IMR-90 (cell line): ENCODE measurements at regions not wholly inside any gene's neighbourhood (a gene's known extent, or its start where the extent isn't known, plus 50 kb on each side); places are given as distances from the start of the nearest gene placed in this dataset.

Source experiments
- ATAC-seq: fragments of 200-7000 bp; cut with Tn5 transposase; 2 replicates; pipeline ENCODE4 v1.9.1; 2020; ENCODE audit warnings: low read depth, mild to moderate bottlenecking, moderate library complexity
- BruUV-seq: library from RNA; stranded (reverse); fragments of 400-500 nt; replicated peaks from 2 replicates; lab custom pipeline; 2021; lab: Mats Ljungman, UMichigan
- CTCF ChIA-PET: fragments of 300-600 bp; formaldehyde crosslinking; extraction: SDS; loops from one replicate; lab custom pipeline; 2021; ENCODE audit warnings: antibody characterized with exemption; lab: Yijun Ruan, JAX
- POLR2A ChIA-PET: fragments of 300-600 bp; sonication (Branson Sonifier 250); formaldehyde crosslinking; loops from one replicate; lab custom pipeline; 2022; ENCODE audit warnings: antibody characterized with exemption; ENCODE audit not compliant: unreplicated experiment; lab: Charles Lee
- DNase-seq: peaks from one replicate; pipeline ENCODE4 v3.0.0; 2013
- H2AFZ ChIP-seq: replicated peaks from 2 replicates; pipeline ENCODE3; 2013; ENCODE audit warnings: low read length, mild to moderate bottlenecking; ENCODE audit not compliant: poor library complexity
- H2AK5ac ChIP-seq: 2 replicates; pipeline ENCODE4 v1.6.1; 2013; ENCODE audit warnings: low read depth, low read length, inconsistent platforms
- H2AK9ac ChIP-seq: replicated peaks from 2 replicates; pipeline ENCODE3; 2013; ENCODE audit warnings: mild to moderate bottlenecking, low read depth, low read length, moderate library complexity; ENCODE audit not compliant: poor library complexity
- H2BK120ac ChIP-seq: 2 replicates; pipeline ENCODE4 v1.6.1; 2013; ENCODE audit warnings: low read depth, low read length, inconsistent platforms
- H2BK15ac ChIP-seq: 3 replicates; pipeline ENCODE4 v1.6.1; 2013; ENCODE audit warnings: low read depth, low read length, inconsistent platforms
- H2BK20ac ChIP-seq: 2 replicates; pipeline ENCODE4 v1.6.1; 2013; ENCODE audit warnings: low read depth, mild to moderate bottlenecking, inconsistent platforms, low read length, moderate library complexity
- H2BK5ac ChIP-seq: 2 replicates; pipeline ENCODE4 v1.6.1; 2013; ENCODE audit warnings: mild to moderate bottlenecking, low read depth, low read length, inconsistent platforms; ENCODE audit not compliant: poor library complexity, severe bottlenecking
- H3K14ac ChIP-seq: replicated peaks from 2 replicates; pipeline ENCODE4 v1.6.1; 2013; ENCODE audit warnings: low read depth, low read length, inconsistent platforms
- H3K18ac ChIP-seq: 2 replicates; pipeline ENCODE4 v1.6.1; 2013; ENCODE audit warnings: low read depth, low read length, control low read depth
- H3K23ac ChIP-seq: 2 replicates; pipeline ENCODE4 v1.6.1; 2013; ENCODE audit warnings: low read depth, low read length, inconsistent platforms
- H3K27ac ChIP-seq: 2 replicates; pipeline ENCODE4 v1.5.1; 2013; ENCODE audit warnings: mild to moderate bottlenecking, control low read depth, low read length; ENCODE audit not compliant: insufficient read depth
- H3K27me3 ChIP-seq: 2 replicates; pipeline ENCODE4 v1.6.1; 2013; ENCODE audit warnings: low read length; ENCODE audit not compliant: control insufficient read depth, insufficient read depth
- H3K36me3 ChIP-seq: 2 replicates; pipeline ENCODE4 v1.6.1; 2013; ENCODE audit warnings: low read length, mixed read lengths; ENCODE audit not compliant: control insufficient read depth, insufficient read depth
- H3K4ac ChIP-seq: 2 replicates; pipeline ENCODE4 v1.6.1; 2013; ENCODE audit warnings: low read depth, low read length, inconsistent platforms
- H3K4me1 ChIP-seq: 2 replicates; pipeline ENCODE4 v1.6.1; 2013; ENCODE audit warnings: low read length, mixed read lengths; ENCODE audit not compliant: control insufficient read depth, insufficient read depth
- H3K4me2 ChIP-seq: 2 replicates; pipeline ENCODE4 v1.6.1; 2013; ENCODE audit warnings: low read depth, mild to moderate bottlenecking, control low read depth, low read length, moderate library complexity
- H3K4me3 ChIP-seq: 2 replicates; pipeline ENCODE4 v1.5.1; 2013; ENCODE audit warnings: low read depth, mild to moderate bottlenecking, control low read depth, low read length, moderate library complexity; ENCODE audit not compliant: insufficient read depth
- H3K56ac ChIP-seq: 2 replicates; pipeline ENCODE4 v1.6.1; 2013; ENCODE audit warnings: low read length, inconsistent platforms; ENCODE audit not compliant: insufficient read depth; ENCODE audit errors: extremely low read depth
- H3K79me1 ChIP-seq, 2 experiments: 2 replicates each; pipeline ENCODE4 v1.6.1; 2013; ENCODE audit warnings: low read length in 2 of 2, inconsistent platforms in 1 of 2, low read depth in 1 of 2
- H3K9ac ChIP-seq: 2 replicates; pipeline ENCODE4 v1.6.1; 2013; ENCODE audit warnings: low read depth, low read length, control low read depth
- H3K9me1 ChIP-seq: 2 replicates; pipeline ENCODE4 v1.6.1; 2013; ENCODE audit warnings: low read length, inconsistent platforms; ENCODE audit not compliant: insufficient read depth
- H3K9me3 ChIP-seq: 2 replicates; pipeline ENCODE4 v1.6.1; 2013; ENCODE audit warnings: low read length; ENCODE audit not compliant: control insufficient read depth, insufficient read depth
- H4K20me1 ChIP-seq: 2 replicates; pipeline ENCODE4 v1.6.1; 2013; ENCODE audit warnings: low read length, inconsistent platforms; ENCODE audit not compliant: insufficient read depth
- H4K5ac ChIP-seq: 2 replicates; pipeline ENCODE4 v1.6.1; 2013; ENCODE audit warnings: mild to moderate bottlenecking, low read depth, low read length, control low read depth
- H4K8ac ChIP-seq, 2 experiments: 2 replicates each; pipeline ENCODE4 v1.6.1; 2013; ENCODE audit warnings: low read depth in 2 of 2, low read length in 2 of 2, control low read depth in 1 of 2, inconsistent platforms in 1 of 2
- H4K91ac ChIP-seq: 2 replicates; pipeline ENCODE4 v1.6.1; 2013; ENCODE audit warnings: low read depth, low read length, inconsistent platforms; ENCODE audit not compliant: insufficient read depth
- BHLHE40 ChIP-seq: fragments of 150-350 bp; IDR thresholded peaks from 2 replicates; pipeline ENCODE4 v1.6.1; 2016; ENCODE audit warnings: mild to moderate bottlenecking, low read depth, low read length
- MAFK ChIP-seq: IDR thresholded peaks from 2 replicates; pipeline ENCODE4 v1.6.1; 2012; ENCODE audit warnings: low read depth, low read length, improper control_type of control experiment
- MAZ ChIP-seq: IDR thresholded peaks from 2 replicates; pipeline ENCODE4 v1.6.1; 2012; ENCODE audit warnings: low read depth, mild to moderate bottlenecking, low read length, improper control_type of control experiment, moderate library complexity, borderline replicate concordance
- RCOR1 ChIP-seq: IDR thresholded peaks from 2 replicates; pipeline ENCODE4 v1.6.1; 2012; ENCODE audit warnings: mild to moderate bottlenecking, low read length, improper control_type of control experiment; ENCODE audit not compliant: insufficient replicate concordance
- RFX5 ChIP-seq: IDR thresholded peaks from 2 replicates; pipeline ENCODE4 v1.8.0; 2012; ENCODE audit warnings: low read depth, mild to moderate bottlenecking, low read length, moderate library complexity
- SMC3 ChIP-seq: fragments of 150-350 bp; IDR thresholded peaks from 2 replicates; pipeline ENCODE4 v1.6.1; 2016; ENCODE audit warnings: low read depth, mild to moderate bottlenecking, antibody characterized with exemption, low read length, moderate library complexity
- dilution Hi-C: fragments of 300-500 bp; cut with HindIII; formaldehyde crosslinking; loops from one replicate; pipeline ENCODE4 v1.14.3; 2018; ENCODE audit warnings: low sequenced_read_pairs; ENCODE audit not compliant: unreplicated experiment
- in situ Hi-C: fragments of 300-500 bp; cut with MboI; formaldehyde crosslinking; loops from 3 replicates; pipeline ENCODE4 v1.14.3; 2019; ENCODE audit warnings: low sequenced_read_pairs, inconsistent platforms, mixed read lengths
- intact Hi-C: fragments of 100-400 bp; cut with micrococcal nuclease; formaldehyde crosslinking; loops from 2 replicates; pipeline ENCODE4 v1.10.0; 2022
- TF ChIP-seq, protein P1 (sequence below): fragments of 150-350 bp; IDR thresholded peaks from 2 replicates; pipeline ENCODE4 v1.6.1; 2016; ENCODE audit warnings: low read depth, mild to moderate bottlenecking, low read length, moderate library complexity, borderline replicate concordance
- TF ChIP-seq, protein P2 (sequence below): conservative IDR thresholded peaks from 2 replicates; pipeline ENCODE4 v1.5.1; 2012; ENCODE audit warnings: mild to moderate bottlenecking, low read depth, low read length, improper control_type of control experiment

GRCh38 chr5:143723159-143723558 lies 88.8 kb upstream of the HMHB1 start:
- no peak overlapping the region for H2BK5ac ChIP-seq
- H3K4me2 ChIP-seq = no peak overlapping the region
- H3K9me3 ChIP-seq = peaks cover 7% of the 10 kb centered on the region; the same call in 1 of the 2 replicates
- dilution Hi-C loops (no loop called here), intact Hi-C loops (no loop called here), in situ Hi-C loops (no loop called here)
- no peak overlapping the region for H4K5ac ChIP-seq
- no peak overlapping the region for H3K4me3 ChIP-seq
- no peaks in the 10 kb centered on the region for H3K27me3 ChIP-seq
- no peak overlapping the region for H2AFZ ChIP-seq
- H4K91ac ChIP-seq = no peak overlapping the region
- no peak overlapping the region for H2AK5ac ChIP-seq
- no peaks in the 10 kb centered on the region for H4K20me1 ChIP-seq
- no peak overlapping the region for H2BK15ac ChIP-seq
- no peak overlapping the region for H3K56ac ChIP-seq
- no peak overlapping the region for H2AK9ac ChIP-seq
- DNase-seq (no peak), ATAC-seq (no peak)
- no peaks in the 10 kb centered on the region for H3K36me3 ChIP-seq
- H3K27ac ChIP-seq = no peak overlapping the region
- CTCF ChIA-PET = no interaction called here
- no peaks in the 10 kb centered on the region for H3K4me1 ChIP-seq
- H3K14ac ChIP-seq = no peak overlapping the region
- H2BK120ac ChIP-seq = no peak overlapping the region
- no peak overlapping the region for H3K18ac ChIP-seq
- H3K79me1 ChIP-seq = no peaks in the 10 kb centered on the region
- no TSS peak for BruUV-seq
- H3K4ac ChIP-seq = no peak overlapping the region
- no peak overlapping the region for H3K9ac ChIP-seq
- H3K9me1 ChIP-seq = no peaks in the 10 kb centered on the region
- TF ChIP-seq RFX5 = no peak
- TF ChIP-seq MAZ = no peak
- TF ChIP-seq, protein P1, sequence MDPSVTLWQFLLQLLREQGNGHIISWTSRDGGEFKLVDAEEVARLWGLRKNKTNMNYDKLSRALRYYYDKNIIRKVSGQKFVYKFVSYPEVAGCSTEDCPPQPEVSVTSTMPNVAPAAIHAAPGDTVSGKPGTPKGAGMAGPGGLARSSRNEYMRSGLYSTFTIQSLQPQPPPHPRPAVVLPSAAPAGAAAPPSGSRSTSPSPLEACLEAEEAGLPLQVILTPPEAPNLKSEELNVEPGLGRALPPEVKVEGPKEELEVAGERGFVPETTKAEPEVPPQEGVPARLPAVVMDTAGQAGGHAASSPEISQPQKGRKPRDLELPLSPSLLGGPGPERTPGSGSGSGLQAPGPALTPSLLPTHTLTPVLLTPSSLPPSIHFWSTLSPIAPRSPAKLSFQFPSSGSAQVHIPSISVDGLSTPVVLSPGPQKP = no peak
- TF ChIP-seq RCOR1 = no peak
- TF ChIP-seq, protein P2, sequence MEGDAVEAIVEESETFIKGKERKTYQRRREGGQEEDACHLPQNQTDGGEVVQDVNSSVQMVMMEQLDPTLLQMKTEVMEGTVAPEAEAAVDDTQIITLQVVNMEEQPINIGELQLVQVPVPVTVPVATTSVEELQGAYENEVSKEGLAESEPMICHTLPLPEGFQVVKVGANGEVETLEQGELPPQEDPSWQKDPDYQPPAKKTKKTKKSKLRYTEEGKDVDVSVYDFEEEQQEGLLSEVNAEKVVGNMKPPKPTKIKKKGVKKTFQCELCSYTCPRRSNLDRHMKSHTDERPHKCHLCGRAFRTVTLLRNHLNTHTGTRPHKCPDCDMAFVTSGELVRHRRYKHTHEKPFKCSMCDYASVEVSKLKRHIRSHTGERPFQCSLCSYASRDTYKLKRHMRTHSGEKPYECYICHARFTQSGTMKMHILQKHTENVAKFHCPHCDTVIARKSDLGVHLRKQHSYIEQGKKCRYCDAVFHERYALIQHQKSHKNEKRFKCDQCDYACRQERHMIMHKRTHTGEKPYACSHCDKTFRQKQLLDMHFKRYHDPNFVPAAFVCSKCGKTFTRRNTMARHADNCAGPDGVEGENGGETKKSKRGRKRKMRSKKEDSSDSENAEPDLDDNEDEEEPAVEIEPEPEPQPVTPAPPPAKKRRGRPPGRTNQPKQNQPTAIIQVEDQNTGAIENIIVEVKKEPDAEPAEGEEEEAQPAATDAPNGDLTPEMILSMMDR = no peak
- no peak for TF ChIP-seq SMC3
- no peak for TF ChIP-seq MAFK
- TF ChIP-seq BHLHE40 = no peak
- no peak overlapping the region for H2BK20ac ChIP-seq
- no peak overlapping the region for H4K8ac ChIP-seq
- POLR2A ChIA-PET = no interaction called here
- no peak overlapping the region for H3K23ac ChIP-seq
